ACHN (cell line): ENCODE measurements at regions not wholly inside any gene's neighbourhood (a gene's known extent, or its start where the extent isn't known, plus 50 kb on each side); places are given as distances from the start of the nearest gene placed in this dataset.
"Not testable (repeated sequence)": the region's sequence is repeated elsewhere in the genome, so short reads cannot be mapped to it uniquely, and the experiment has no call there.

Experiments
- DNase-seq: peaks from one replicate; pipeline ENCODE4 v3.0.0-alpha.2; 2015
- in situ Hi-C: cut with HindIII; loops from 2 replicates; pipeline ENCODE4 v1.10.0; 2017; ENCODE audit warnings: low sequenced_read_pairs, low pct_ligation_motif_present, low pct_unique_long_range_greater_than_20kb

- in situ Hi-C loops, DNase-seq: not testable (repeated sequence)
These were observed 1597.9 kb downstream of the OLFM4 start for GRCh38 chr13:54626504-54626903.

GRCh38 chr13:54627646-54628372 is 1599.2 kb downstream of the OLFM4 start:
- in situ Hi-C loops = no loop called here

GRCh38 chr13:54628383-54628782 is 1599.8 kb downstream of the OLFM4 start:
- in situ Hi-C loops = no loop called here
- no peak for DNase-seq

More at GRCh38 chr13:54627646-54628372, 1599.2 kb downstream of the OLFM4 start:
- no peak for DNase-seq

GRCh38 chr13:54633456-54633855 is 1604.8 kb downstream of the OLFM4 start:
- no peak for DNase-seq
- in situ Hi-C loops = no loop called here

GRCh38 chr13:54636231-54636630 is 1607.6 kb downstream of the OLFM4 start:
- in situ Hi-C loops = no loop called here
- DNase-seq = no peak

- in situ Hi-C loops = no loop called here
- no peak for DNase-seq
These were observed 1608.8 kb downstream of the OLFM4 start for GRCh38 chr13:54637366-54637765.

- in situ Hi-C loops = no loop called here
- DNase-seq = no peak
These were observed 1612.1 kb downstream of the OLFM4 start for GRCh38 chr13:54640719-54641118.

GRCh38 chr13:54643863-54644262 is 1615.2 kb downstream of the OLFM4 start:
- in situ Hi-C loops = no loop called here
- no peak for DNase-seq

GRCh38 chr13:54647275-54647674 is 1618.7 kb downstream of the OLFM4 start:
- DNase-seq = no peak
- in situ Hi-C loops = no loop called here

GRCh38 chr13:54657588-54657987 is 1629.0 kb downstream of the OLFM4 start:
- in situ Hi-C loops = no loop called here
- DNase-seq = no peak

- DNase-seq = no peak
- in situ Hi-C loops = no loop called here
These were observed 1630.2 kb downstream of the OLFM4 start for GRCh38 chr13:54658771-54659170.

- in situ Hi-C loops = no loop called here
- no peak for DNase-seq
These were observed 1631.7 kb downstream of the OLFM4 start for GRCh38 chr13:54660277-54660676.

GRCh38 chr13:54676526-54677113 is 1648.0 kb downstream of the OLFM4 start:
- in situ Hi-C loops = no loop called here
- DNase-seq = no peak

- in situ Hi-C loops = no loop called here
- DNase-seq = no peak
These were observed 1653.6 kb downstream of the OLFM4 start for GRCh38 chr13:54682184-54682583.

GRCh38 chr13:54687173-54687572 is 1658.6 kb downstream of the OLFM4 start:
- in situ Hi-C loops = no loop called here
- DNase-seq = no peak

GRCh38 chr13:54699831-54700230 is 1671.2 kb downstream of the OLFM4 start:
- in situ Hi-C loops = no loop called here
- no peak for DNase-seq

GRCh38 chr13:54705738-54706137 is 1677.1 kb downstream of the OLFM4 start:
- DNase-seq = no peak
- in situ Hi-C loops = no loop called here

GRCh38 chr13:54706336-54706735 is 1677.7 kb downstream of the OLFM4 start:
- DNase-seq = no peak
- in situ Hi-C loops = no loop called here

GRCh38 chr13:54709546-54709945 is 1680.9 kb downstream of the OLFM4 start:
- no peak for DNase-seq
- in situ Hi-C loops = no loop called here

GRCh38 chr13:54733639-54734038 is 1705.0 kb downstream of the OLFM4 start:
- DNase-seq = no peak
- in situ Hi-C loops = no loop called here
